ENCODE measurements at regions not wholly inside any gene's neighbourhood (a gene's known extent, or its start where the extent isn't known, plus 50 kb on each side); places are given as distances from the start of the nearest gene placed in this dataset.

GRCh38 chr15:91564631-91565030, 288.9 kb upstream of the SLCO3A1 start:
- no peak for TF ChIP-seq CTCF (IDR thresholded peaks at IDR 0.05; ENCODE audit: poor library complexity)
- no peak for TF ChIP-seq EZH2phosphoT487 (IDR thresholded peaks at IDR 0.05; ENCODE audit: low read depth, severe bottlenecking, unreplicated experiment)

All from hepatocyte (in vitro differentiated cells).